IMR-90 (cell line): ENCODE measurements at regions not wholly inside any gene's neighbourhood (a gene's known extent, or its start where the extent isn't known, plus 50 kb on each side); places are given as distances from the start of the nearest gene placed in this dataset.

Source experiments
- CEBPB ChIP-seq: IDR thresholded peaks from 2 replicates; pipeline ENCODE4 v1.6.1; 2012; ENCODE audit warnings: low read depth, low read length, improper control_type of control experiment
- CHD1 ChIP-seq: IDR thresholded peaks from 2 replicates; pipeline ENCODE4 v1.6.1; 2012; ENCODE audit warnings: low read depth, low read length, improper control_type of control experiment
- CTCF ChIP-seq: conservative IDR thresholded peaks from 2 replicates; pipeline ENCODE4 v1.5.1; 2012; ENCODE audit warnings: mild to moderate bottlenecking, low read depth, low read length, improper control_type of control experiment
- FOS ChIP-seq: fragments of 150-350 bp; IDR thresholded peaks from 2 replicates; pipeline ENCODE4 v1.6.1; 2016; ENCODE audit warnings: low read depth, low read length
- MAZ ChIP-seq: IDR thresholded peaks from 2 replicates; pipeline ENCODE4 v1.6.1; 2012; ENCODE audit warnings: low read depth, mild to moderate bottlenecking, low read length, improper control_type of control experiment, moderate library complexity, borderline replicate concordance
- POLR2A ChIP-seq: IDR thresholded peaks from 2 replicates; pipeline ENCODE4 v1.6.1; 2012; ENCODE audit warnings: mild to moderate bottlenecking, low read depth, low read length
- USF2 ChIP-seq: fragments of 150-350 bp; IDR thresholded peaks from 2 replicates; pipeline ENCODE4 v1.6.1; 2017; ENCODE audit warnings: mild to moderate bottlenecking, antibody characterized with exemption, low read length, low read depth

DNA sequence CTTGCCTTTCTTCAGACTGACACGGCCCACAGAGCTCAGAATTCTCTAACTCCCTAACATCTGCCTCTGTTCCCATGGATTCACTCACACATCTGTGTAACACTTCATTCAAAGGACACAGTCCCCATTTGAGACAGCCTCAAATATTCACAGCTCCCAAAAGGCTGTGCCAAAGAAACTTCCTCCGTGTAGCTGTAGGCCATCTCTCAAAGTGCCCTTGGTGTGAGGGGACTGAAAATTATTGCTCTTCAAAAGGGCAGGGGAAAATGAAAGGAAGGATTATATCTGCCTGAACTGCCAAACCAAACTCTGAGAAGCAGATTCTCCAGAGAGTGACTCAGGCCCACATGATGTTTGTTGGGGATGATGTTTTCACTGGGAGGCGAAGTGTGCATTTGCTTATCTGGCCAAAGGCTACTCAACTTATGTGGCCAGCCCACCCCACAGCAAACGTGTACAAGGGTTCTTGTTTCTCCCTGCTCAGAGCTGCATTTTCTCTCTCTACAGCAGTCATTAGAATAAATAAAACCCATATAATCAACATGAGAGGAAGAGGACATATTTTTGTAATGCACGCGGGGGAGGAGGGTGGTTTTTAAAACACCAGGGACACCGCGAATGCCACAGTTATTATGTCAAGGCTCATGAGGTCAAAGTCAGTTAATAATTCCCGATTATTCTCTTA lies 302.4 kb upstream of the NFE2L3 start:
- TF ChIP-seq POLR2A (no peak), FOS (peak; percentile 48), CTCF (no peak), MAZ (no peak), CHD1 (no peak), USF2 (peak; percentile 75), CEBPB (no peak)
